T-helper 17 cell (primary cell): ENCODE measurements at regions not wholly inside any gene's neighbourhood (a gene's known extent, or its start where the extent isn't known, plus 50 kb on each side); places are given as distances from the start of the nearest gene placed in this dataset.

Experiments
- ATAC-seq: fragments of 150-1000 bp; cut with Tn5 transposase; 2 replicates; pipeline ENCODE4 v1.10.0; 2021; ENCODE audit warnings: mild to moderate bottlenecking, moderate library complexity
- DNase-seq, 3 donors: peaks; one replicate each; pipeline versions ENCODE4 v3.0.0 to v3.0.0-alpha.2; 2020 to 2021
- H3K9me3 ChIP-seq: one replicate; pipeline ENCODE4 v1.7.0; 2013; ENCODE audit warnings: low read length, mild to moderate bottlenecking; ENCODE audit not compliant: control insufficient read depth, poor library complexity, severe bottlenecking
- H3K27ac Mint-ChIP-seq: one replicate; pipeline ENCODE4 v1.8.0; 2022; ENCODE audit warnings: mild to moderate bottlenecking, moderate library complexity, mixed read lengths
- H3K27me3 Mint-ChIP-seq: one replicate; pipeline ENCODE4 v1.8.0; 2022; ENCODE audit warnings: mixed read lengths
- H3K36me3 Mint-ChIP-seq: one replicate; pipeline ENCODE4 v1.8.0; 2022; ENCODE audit warnings: low read depth, mixed read lengths
- H3K4me1 Mint-ChIP-seq: one replicate; pipeline ENCODE4 v1.8.0; 2022; ENCODE audit warnings: mild to moderate bottlenecking, mixed read lengths
- H3K4me3 Mint-ChIP-seq: one replicate; pipeline ENCODE4 v1.8.0; 2022; ENCODE audit warnings: mild to moderate bottlenecking, moderate library complexity, mixed read lengths

DNA sequence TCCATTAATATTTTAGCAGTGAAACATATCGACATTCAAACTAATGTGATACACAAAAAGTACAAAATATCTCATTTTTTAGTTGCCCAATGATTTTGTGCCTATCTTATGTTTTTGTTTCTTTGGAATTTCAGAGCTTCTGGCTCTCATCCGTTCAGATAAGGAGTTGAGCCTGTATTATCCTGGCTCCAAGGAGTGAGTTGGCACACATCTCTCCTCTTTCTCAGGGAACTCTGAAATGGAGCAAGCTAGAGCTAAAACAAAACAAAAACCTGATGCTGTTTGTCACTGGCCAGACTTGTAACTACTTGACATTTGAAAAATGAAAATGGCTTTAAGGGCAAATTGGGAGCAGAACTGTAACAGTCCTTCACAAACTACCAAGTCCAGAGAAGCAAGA, 131.3 kb upstream of the SLC28A3 start:
- no peaks in the 10 kb centered on the region for H3K36me3 Mint-ChIP-seq
- ATAC-seq (no peak), DNase-seq (no peak)
- H3K4me1 Mint-ChIP-seq: no peaks in the 10 kb centered on the region
- no peaks in the 10 kb centered on the region for H3K9me3 ChIP-seq
- H3K27me3 Mint-ChIP-seq: peaks cover 11% of the 10 kb centered on the region
- no peak overlapping the region for H3K27ac Mint-ChIP-seq
- H3K4me3 Mint-ChIP-seq: no peak overlapping the region

DNA sequence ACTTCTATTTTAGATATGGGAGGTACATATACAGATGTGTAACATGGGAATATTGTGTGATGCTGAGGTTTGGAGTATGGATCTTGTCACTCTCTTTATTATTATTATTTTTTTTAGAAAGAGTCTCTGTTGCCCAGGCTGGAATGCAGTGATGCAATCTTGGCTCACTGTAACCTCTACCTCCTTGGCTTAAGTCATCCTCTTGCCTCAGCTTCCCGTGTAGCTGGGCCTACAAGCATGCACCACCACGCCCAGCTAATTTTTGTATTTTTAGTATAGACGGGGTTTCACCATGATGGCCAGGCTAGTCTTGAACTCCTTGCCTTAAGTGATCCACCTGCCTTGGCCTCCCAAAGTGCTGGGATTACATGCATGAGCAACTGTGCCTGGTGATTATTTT, 138.4 kb upstream of the SLC28A3 start:
- ATAC-seq (no peak), DNase-seq (no peak)
- H3K4me1 Mint-ChIP-seq: no peaks in the 10 kb centered on the region
- H3K27ac Mint-ChIP-seq: no peak overlapping the region
- no peaks in the 10 kb centered on the region for H3K9me3 ChIP-seq
- H3K27me3 Mint-ChIP-seq: peaks cover 9% of the 10 kb centered on the region
- no peak overlapping the region for H3K4me3 Mint-ChIP-seq
- no peaks in the 10 kb centered on the region for H3K36me3 Mint-ChIP-seq

DNA sequence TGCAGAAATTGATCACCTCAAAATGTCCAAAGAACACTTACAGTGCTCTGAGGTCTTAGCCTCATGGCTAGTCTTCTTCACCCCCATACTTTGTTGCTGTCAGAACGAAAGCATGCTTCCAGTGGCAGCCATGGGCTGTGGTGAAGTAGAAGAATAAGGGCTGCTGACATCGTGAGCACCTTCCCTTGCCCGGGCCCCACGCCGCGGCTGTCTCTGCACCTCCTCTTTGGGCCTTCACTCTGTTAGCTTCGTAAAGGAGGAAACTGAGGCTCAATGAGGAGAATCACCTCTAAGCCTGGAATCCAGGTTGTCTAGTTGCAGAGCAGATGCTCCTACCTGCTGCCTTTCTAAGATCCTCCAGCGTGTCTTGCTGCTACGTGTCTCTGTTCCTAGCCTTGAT, 139.5 kb upstream of the SLC28A3 start:
- H3K4me1 Mint-ChIP-seq: no peaks in the 10 kb centered on the region
- H3K27ac Mint-ChIP-seq: no peak overlapping the region
- no peaks in the 10 kb centered on the region for H3K36me3 Mint-ChIP-seq
- no peak for DNase-seq
- H3K27me3 Mint-ChIP-seq: peaks cover 7% of the 10 kb centered on the region
- no peak overlapping the region for H3K4me3 Mint-ChIP-seq
- no peak for ATAC-seq
- no peaks in the 10 kb centered on the region for H3K9me3 ChIP-seq

DNA sequence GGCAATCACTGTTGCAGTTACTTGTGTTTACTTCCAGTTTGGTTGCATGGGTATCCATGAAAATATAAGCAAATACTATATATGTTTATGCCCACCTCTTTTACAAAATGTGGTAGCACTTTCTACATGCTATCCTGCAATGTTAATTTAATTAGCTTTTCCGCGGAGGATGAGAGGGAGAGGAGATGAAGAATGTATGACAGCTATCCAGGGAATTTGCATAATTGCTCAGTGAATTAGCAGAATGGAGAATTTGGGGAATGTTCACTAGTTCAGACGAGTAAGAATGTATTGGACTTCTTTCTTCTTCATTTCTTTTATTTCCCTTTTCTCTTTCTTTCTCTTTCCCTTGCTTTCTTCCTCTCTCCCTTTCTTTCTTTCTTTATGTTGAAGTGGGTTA, 140.7 kb upstream of the SLC28A3 start:
- no peaks in the 10 kb centered on the region for H3K9me3 ChIP-seq
- Mint-ChIP-seq H3K36me3 (peaks cover 2% of the 10 kb centered on the region), H3K27me3 (peaks cover 7% of the 10 kb centered on the region), H3K4me1 (no peaks in the 10 kb centered on the region), H3K4me3 (no peak overlapping the region), H3K27ac (no peak overlapping the region)
- ATAC-seq (no peak), DNase-seq (no peak)

DNA sequence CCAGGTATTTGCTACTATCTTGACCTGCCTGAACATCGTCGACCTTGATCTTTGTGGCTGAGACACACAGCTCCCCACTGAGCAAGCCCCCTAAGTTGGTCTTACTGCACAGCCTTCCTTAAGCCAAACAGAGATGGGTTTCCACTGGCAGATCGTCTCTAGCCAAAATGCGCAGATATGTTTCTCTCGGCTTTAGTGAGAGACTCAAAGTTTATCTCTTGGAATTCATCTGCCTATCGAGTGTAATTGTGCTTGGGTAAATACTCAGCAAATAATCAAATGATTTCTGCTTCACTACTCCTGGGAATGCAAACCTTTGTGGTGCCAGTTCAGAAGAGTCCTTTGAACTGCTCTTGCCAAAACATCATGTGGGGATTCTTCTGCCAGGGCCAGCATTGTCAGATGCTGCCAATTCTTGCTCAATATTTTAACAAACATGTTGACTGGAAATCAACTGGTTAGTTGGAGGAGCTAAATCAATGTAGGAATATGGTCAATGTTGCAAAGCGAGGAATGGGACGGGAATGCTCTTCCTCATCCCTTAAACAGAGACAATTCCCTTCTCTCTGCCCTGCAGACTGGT, 141.2 kb upstream of the SLC28A3 start:
- H3K27me3 Mint-ChIP-seq: peaks cover 7% of the 10 kb centered on the region
- H3K4me3 Mint-ChIP-seq: no peak overlapping the region
- no peak for ATAC-seq
- H3K27ac Mint-ChIP-seq: no peak overlapping the region
- no peak for DNase-seq
- H3K4me1 Mint-ChIP-seq: no peaks in the 10 kb centered on the region
- H3K9me3 ChIP-seq: no peaks in the 10 kb centered on the region
- H3K36me3 Mint-ChIP-seq: peaks cover 2% of the 10 kb centered on the region

DNA sequence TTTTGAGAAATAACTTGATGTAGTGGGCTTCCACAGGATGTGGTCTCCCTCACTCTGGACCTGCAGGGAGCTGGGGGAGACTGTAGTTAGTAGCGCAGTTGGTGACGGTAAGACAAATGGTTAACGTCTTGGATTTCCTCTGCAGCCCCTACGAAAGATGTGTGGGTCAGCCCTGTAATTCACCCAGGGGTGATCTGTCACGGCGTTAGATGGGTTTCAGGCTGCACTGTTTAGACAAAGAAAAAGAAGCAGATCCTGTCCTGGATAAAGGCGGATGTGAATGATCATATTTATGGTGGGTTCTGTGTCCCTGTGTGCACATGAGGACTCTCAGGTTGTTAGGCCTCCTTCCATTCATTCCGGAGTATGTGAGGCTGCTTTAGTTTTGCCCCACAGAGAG, 142.0 kb upstream of the SLC28A3 start:
- H3K36me3 Mint-ChIP-seq: peaks cover 2% of the 10 kb centered on the region
- no peaks in the 10 kb centered on the region for H3K4me1 Mint-ChIP-seq
- no peak overlapping the region for H3K4me3 Mint-ChIP-seq
- peaks cover 7% of the 10 kb centered on the region for H3K27me3 Mint-ChIP-seq
- no peak overlapping the region for H3K27ac Mint-ChIP-seq
- DNase-seq: no peak
- no peak for ATAC-seq
- no peaks in the 10 kb centered on the region for H3K9me3 ChIP-seq

DNA sequence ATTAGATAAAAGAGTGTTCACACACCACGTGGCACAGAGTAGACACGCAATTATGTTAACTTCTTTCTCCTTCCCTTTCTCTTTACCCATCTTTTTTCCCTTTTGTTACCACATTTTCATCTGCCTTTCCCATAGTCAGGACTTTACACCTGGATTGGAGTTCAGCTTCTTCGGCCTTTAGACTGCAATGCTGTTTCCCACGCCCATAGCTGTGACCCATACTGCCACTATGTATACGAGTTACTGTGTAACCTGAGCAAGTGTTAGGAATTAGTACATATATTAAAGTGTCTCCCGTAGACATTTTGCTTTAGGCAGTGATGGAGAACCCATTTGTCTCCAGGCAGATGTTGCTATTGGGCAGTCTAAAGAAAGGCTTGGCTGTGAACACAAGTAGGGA, 143.6 kb upstream of the SLC28A3 start:
- no peak for ATAC-seq
- H3K27ac Mint-ChIP-seq: no peak overlapping the region
- H3K9me3 ChIP-seq: no peaks in the 10 kb centered on the region
- no peak overlapping the region for H3K4me3 Mint-ChIP-seq
- no peak for DNase-seq
- H3K36me3 Mint-ChIP-seq: peaks cover 2% of the 10 kb centered on the region
- H3K4me1 Mint-ChIP-seq: no peaks in the 10 kb centered on the region
- peaks cover 7% of the 10 kb centered on the region for H3K27me3 Mint-ChIP-seq

DNA sequence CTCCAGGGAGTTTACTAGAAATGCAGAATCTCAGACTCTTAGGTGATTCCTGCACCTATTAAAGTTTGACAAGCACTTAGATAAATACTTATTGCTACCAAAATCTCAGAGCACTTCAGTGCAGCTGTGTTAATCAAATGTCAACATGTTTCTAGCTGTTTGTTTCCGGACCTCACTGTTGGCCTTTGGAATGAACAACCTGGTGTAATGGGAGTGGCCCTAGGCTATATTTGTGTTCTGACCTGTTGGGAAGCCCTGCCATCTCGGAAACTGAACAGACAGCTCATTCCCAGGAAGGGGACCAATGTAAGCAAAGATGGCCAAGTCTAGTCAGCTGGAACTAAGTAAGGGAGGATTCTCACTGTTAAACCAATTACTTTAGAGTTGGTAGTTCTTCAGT, 145.0 kb upstream of the SLC28A3 start:
- H3K27ac Mint-ChIP-seq: no peak overlapping the region
- DNase-seq (no peak), ATAC-seq (no peak)
- no peaks in the 10 kb centered on the region for H3K9me3 ChIP-seq
- H3K4me1 Mint-ChIP-seq: no peaks in the 10 kb centered on the region
- peaks cover 2% of the 10 kb centered on the region for H3K36me3 Mint-ChIP-seq
- peaks cover 7% of the 10 kb centered on the region for H3K27me3 Mint-ChIP-seq
- no peak overlapping the region for H3K4me3 Mint-ChIP-seq

DNA sequence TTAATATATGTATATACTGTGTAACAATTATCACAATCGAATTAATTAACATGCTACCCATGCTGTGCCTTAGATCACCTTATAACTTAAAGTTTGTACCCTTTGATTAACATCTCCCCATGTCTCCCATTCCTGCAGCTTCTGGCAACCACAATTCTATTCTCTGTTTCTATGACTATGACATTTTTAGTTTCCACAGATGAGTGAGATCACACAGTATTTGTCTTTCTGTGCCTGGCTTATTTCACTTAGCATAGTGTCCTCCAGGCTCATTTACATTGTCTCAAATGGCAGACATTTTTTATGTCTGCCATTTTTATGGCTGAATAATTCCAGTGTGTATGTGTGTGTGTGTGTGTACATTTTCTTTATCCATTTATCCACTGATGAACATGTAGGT, 146.1 kb upstream of the SLC28A3 start:
- H3K27me3 Mint-ChIP-seq: peaks cover 10% of the 10 kb centered on the region
- peaks cover 2% of the 10 kb centered on the region for H3K36me3 Mint-ChIP-seq
- no peak overlapping the region for H3K4me3 Mint-ChIP-seq
- DNase-seq (no peak), ATAC-seq (no peak)
- no peaks in the 10 kb centered on the region for H3K4me1 Mint-ChIP-seq
- no peaks in the 10 kb centered on the region for H3K9me3 ChIP-seq
- H3K27ac Mint-ChIP-seq: no peak overlapping the region

DNA sequence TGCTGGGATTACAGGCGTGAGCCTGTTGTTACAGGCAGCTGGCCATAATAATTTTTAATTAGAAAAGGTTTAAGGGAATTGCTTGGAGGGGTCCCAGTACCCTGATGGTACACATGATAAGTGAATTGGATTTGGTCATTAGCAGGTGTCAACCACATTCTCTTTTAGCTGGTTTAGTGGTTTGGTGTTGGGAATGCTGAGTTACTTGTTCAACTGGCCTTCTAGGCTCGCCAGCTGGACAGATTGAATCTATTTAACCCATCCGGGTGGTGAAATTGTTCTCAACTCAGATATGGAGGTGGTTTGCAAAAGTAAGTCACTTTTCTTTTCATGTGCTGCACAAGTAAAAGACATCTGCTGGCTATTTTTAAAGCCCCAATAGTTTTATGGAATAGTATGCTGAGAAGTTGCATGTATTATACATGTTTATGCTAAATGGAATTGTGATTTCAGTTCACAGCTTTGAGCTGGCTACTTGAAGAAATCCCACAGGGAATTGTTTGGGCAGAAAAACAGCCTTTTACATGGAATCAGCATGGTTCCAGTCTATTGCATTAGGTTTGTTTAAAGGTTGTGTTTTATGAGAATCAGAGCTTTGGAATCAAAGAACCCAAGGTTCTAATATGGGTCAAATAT, 149.8 kb upstream of the SLC28A3 start:
- Mint-ChIP-seq H3K4me3 (no peak overlapping the region), H3K27me3 (peaks cover 6% of the 10 kb centered on the region), H3K4me1 (no peaks in the 10 kb centered on the region), H3K27ac (no peak overlapping the region), H3K36me3 (no peaks in the 10 kb centered on the region)
- no peaks in the 10 kb centered on the region for H3K9me3 ChIP-seq
- DNase-seq (no peak), ATAC-seq (no peak)

DNA sequence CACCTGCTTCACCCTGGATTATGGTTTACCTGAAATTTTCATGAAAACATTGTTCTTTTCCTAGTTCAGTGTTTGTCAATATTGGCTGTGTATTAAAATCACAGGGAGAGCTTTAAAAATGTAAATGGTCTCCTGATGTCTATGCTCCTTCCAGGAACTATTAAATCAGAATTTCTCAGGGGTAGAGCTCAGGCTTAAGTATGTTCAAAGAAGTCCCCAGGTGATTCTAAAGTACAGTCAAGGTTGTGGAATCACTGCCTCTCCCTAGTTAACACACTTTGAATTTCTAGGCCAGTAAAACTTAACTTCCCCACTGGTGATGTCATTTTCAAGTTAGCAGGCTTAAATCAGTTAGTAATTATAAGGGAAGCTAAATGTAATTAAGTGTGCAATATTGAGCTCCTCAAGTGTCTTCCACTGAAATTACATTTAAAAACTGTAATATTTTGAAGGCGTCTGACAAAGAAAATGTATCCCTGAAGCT, 150.3 kb upstream of the SLC28A3 start:
- Mint-ChIP-seq H3K4me3 (no peak overlapping the region), H3K27me3 (peaks cover 6% of the 10 kb centered on the region), H3K4me1 (no peaks in the 10 kb centered on the region)

DNA sequence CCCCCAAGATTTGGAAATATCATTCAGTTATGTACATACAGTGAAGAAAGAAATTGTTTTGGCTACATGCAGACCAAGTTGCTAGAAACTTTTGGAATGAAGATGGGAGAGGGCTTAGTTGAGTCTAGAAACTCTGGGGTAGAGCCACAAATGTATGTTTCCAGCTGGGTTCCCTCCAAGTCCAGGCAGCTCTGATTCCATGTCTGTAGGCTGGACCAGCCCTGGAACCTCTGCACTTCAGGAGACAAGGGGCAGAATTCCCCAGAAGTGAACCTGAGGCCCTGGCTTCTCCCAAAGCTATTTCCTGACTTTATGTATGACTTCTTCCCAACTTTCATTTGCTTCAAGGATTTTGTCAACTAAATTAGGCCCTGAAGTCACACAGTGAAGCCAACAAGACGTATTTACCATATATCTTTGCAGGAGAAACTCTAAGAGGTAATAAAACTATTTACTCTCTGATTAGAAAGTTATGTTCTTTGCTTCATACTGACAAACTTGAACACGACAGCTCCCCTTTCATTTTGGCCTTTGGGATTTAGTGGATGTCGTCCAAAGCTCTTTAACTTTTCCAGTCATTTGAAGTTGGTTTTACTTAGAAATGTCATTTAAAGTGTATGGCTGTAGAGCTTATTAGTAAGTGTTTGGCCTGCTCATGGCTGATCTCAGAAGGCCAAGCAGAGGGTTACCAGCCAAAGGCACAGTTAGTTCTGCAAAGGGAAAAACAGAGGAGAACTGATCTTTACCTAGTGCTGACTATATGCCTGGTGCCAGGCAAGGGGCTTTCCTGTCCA, 152.0 kb upstream of the SLC28A3 start:
- H3K9me3 ChIP-seq: no peaks in the 10 kb centered on the region
- no peak for DNase-seq
- H3K4me3 Mint-ChIP-seq: no peak overlapping the region
- peaks cover 12% of the 10 kb centered on the region for H3K27me3 Mint-ChIP-seq
- ATAC-seq: no peak
- H3K27ac Mint-ChIP-seq: no peak overlapping the region
- H3K4me1 Mint-ChIP-seq: no peaks in the 10 kb centered on the region
- no peaks in the 10 kb centered on the region for H3K36me3 Mint-ChIP-seq

More for the DNA sequence above, 150.3 kb upstream of the SLC28A3 start:
- H3K27ac Mint-ChIP-seq: no peak overlapping the region
- H3K9me3 ChIP-seq: no peaks in the 10 kb centered on the region
- no peaks in the 10 kb centered on the region for H3K36me3 Mint-ChIP-seq
- DNase-seq (no peak), ATAC-seq (no peak)

DNA sequence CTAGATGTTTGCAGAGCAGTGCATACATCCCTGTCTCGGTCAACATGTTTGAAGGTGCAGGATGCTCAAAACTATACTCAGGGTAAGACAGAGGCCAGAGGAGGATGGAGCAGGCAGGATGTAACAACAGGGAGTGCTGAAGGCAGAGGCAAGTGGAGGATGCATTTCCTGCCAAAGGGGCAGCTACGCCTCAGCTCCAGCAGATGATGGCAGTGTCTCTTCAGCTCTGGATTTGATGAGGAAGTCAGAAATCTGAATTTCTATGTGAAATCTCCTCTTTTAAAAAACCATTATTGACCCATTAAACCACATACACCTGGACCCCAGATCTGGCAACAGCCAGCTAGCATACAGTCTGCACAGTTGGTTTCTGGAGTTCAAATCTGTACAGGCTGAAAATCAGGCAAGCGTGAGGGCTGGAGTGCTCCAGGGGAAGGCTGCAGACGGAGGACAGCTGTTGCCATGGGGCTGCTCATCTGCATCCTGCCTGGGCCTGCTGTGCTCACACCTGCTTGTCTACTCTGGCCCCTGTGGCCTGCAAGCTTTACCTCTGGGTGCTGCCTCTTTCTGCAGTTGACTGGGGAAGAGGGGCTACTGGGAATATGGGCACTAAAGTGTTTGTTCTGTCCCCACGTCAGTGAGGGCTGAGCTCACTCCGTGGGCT, 152.9 kb upstream of the SLC28A3 start:
- no peak for ATAC-seq
- H3K27me3 Mint-ChIP-seq: peaks cover 14% of the 10 kb centered on the region
- H3K27ac Mint-ChIP-seq: no peak overlapping the region
- DNase-seq: no peak
- no peaks in the 10 kb centered on the region for H3K36me3 Mint-ChIP-seq
- H3K4me1 Mint-ChIP-seq: no peaks in the 10 kb centered on the region
- H3K9me3 ChIP-seq: no peaks in the 10 kb centered on the region
- no peak overlapping the region for H3K4me3 Mint-ChIP-seq
